AG08396 (cell line): ENCODE measurements at regions not wholly inside any gene's neighbourhood (a gene's known extent, or its start where the extent isn't known, plus 50 kb on each side); places are given as distances from the start of the nearest gene placed in this dataset.

Source experiments
- DNase-seq: peaks from one replicate; pipeline ENCODE4 v3.0.0; 2012; ENCODE audit warnings: low spot score, mixed read lengths

GRCh38 chr15:97096303-97096835 lies 765.9 kb downstream of the NR2F2 start:
- no peak for DNase-seq

GRCh38 chr15:97099040-97099439 lies 768.5 kb downstream of the NR2F2 start:
- DNase-seq = no peak

- no peak for DNase-seq
Measured at GRCh38 chr15:97101572-97101971, 771.1 kb downstream of the NR2F2 start.

GRCh38 chr15:97114900-97115760 lies 784.6 kb downstream of the NR2F2 start:
- DNase-seq = no peak

GRCh38 chr15:97115761-97116070 lies 785.2 kb downstream of the NR2F2 start:
- no peak for DNase-seq

- no peak for DNase-seq
Measured at GRCh38 chr15:97124790-97125189, 794.3 kb downstream of the NR2F2 start.

- DNase-seq = no peak
Measured at GRCh38 chr15:97126553-97127233, 796.2 kb downstream of the NR2F2 start.

- no peak for DNase-seq
Measured at GRCh38 chr15:97129674-97130073, 799.2 kb downstream of the NR2F2 start.

GRCh38 chr15:97140216-97140615 lies 809.7 kb downstream of the NR2F2 start:
- DNase-seq = no peak

- no peak for DNase-seq
Measured at GRCh38 chr15:97141360-97141759, 810.9 kb downstream of the NR2F2 start.

- no peak for DNase-seq
Measured at GRCh38 chr15:97141871-97142270, 811.4 kb downstream of the NR2F2 start.

- no peak for DNase-seq
Measured at GRCh38 chr15:97143592-97144376, 813.3 kb downstream of the NR2F2 start.

- no peak for DNase-seq
Measured at GRCh38 chr15:97144377-97144711, 813.8 kb downstream of the NR2F2 start.

- no peak for DNase-seq
Measured at GRCh38 chr15:97146929-97147870, 813.3 kb upstream of the ARRDC4 start.

GRCh38 chr15:97153356-97153965 lies 807.0 kb upstream of the ARRDC4 start:
- no peak for DNase-seq

- no peak for DNase-seq
Measured at GRCh38 chr15:97156739-97157265, 803.7 kb upstream of the ARRDC4 start.

GRCh38 chr15:97162805-97163495 lies 797.6 kb upstream of the ARRDC4 start:
- DNase-seq = no peak

- DNase-seq = no peak
Measured at GRCh38 chr15:97165205-97165604, 795.3 kb upstream of the ARRDC4 start.

- no peak for DNase-seq
Measured at GRCh38 chr15:97168704-97169475, 791.6 kb upstream of the ARRDC4 start.
